IMR-90 (cell line): ENCODE measurements at regions not wholly inside any gene's neighbourhood (a gene's known extent, or its start where the extent isn't known, plus 50 kb on each side); places are given as distances from the start of the nearest gene placed in this dataset.

ENCODE experiments used
- ATAC-seq: fragments of 200-7000 bp; cut with Tn5 transposase; 2 replicates; pipeline ENCODE4 v1.9.1; 2020; ENCODE audit warnings: low read depth, mild to moderate bottlenecking, moderate library complexity
- BruUV-seq: library from RNA; stranded (reverse); fragments of 400-500 nt; replicated peaks from 2 replicates; lab custom pipeline; 2021; lab: Mats Ljungman, UMichigan
- CTCF ChIA-PET: fragments of 300-600 bp; formaldehyde crosslinking; extraction: SDS; loops from one replicate; lab custom pipeline; 2021; ENCODE audit warnings: antibody characterized with exemption; lab: Yijun Ruan, JAX
- POLR2A ChIA-PET: fragments of 300-600 bp; sonication (Branson Sonifier 250); formaldehyde crosslinking; loops from one replicate; lab custom pipeline; 2022; ENCODE audit warnings: antibody characterized with exemption; ENCODE audit not compliant: unreplicated experiment; lab: Charles Lee
- DNase-seq: peaks from one replicate; pipeline ENCODE4 v3.0.0; 2013
- H2AFZ ChIP-seq: replicated peaks from 2 replicates; pipeline ENCODE3; 2013; ENCODE audit warnings: low read length, mild to moderate bottlenecking; ENCODE audit not compliant: poor library complexity
- H2AK5ac ChIP-seq: 2 replicates; pipeline ENCODE4 v1.6.1; 2013; ENCODE audit warnings: low read depth, low read length, inconsistent platforms
- H2AK9ac ChIP-seq: replicated peaks from 2 replicates; pipeline ENCODE3; 2013; ENCODE audit warnings: mild to moderate bottlenecking, low read depth, low read length, moderate library complexity; ENCODE audit not compliant: poor library complexity
- H2BK120ac ChIP-seq: 2 replicates; pipeline ENCODE4 v1.6.1; 2013; ENCODE audit warnings: low read depth, low read length, inconsistent platforms
- H2BK15ac ChIP-seq: 3 replicates; pipeline ENCODE4 v1.6.1; 2013; ENCODE audit warnings: low read depth, low read length, inconsistent platforms
- H2BK20ac ChIP-seq: 2 replicates; pipeline ENCODE4 v1.6.1; 2013; ENCODE audit warnings: low read depth, mild to moderate bottlenecking, inconsistent platforms, low read length, moderate library complexity
- H2BK5ac ChIP-seq: 2 replicates; pipeline ENCODE4 v1.6.1; 2013; ENCODE audit warnings: mild to moderate bottlenecking, low read depth, low read length, inconsistent platforms; ENCODE audit not compliant: poor library complexity, severe bottlenecking
- H3K14ac ChIP-seq: replicated peaks from 2 replicates; pipeline ENCODE4 v1.6.1; 2013; ENCODE audit warnings: low read depth, low read length, inconsistent platforms
- H3K18ac ChIP-seq: 2 replicates; pipeline ENCODE4 v1.6.1; 2013; ENCODE audit warnings: low read depth, low read length, control low read depth
- H3K23ac ChIP-seq: 2 replicates; pipeline ENCODE4 v1.6.1; 2013; ENCODE audit warnings: low read depth, low read length, inconsistent platforms
- H3K27ac ChIP-seq: 2 replicates; pipeline ENCODE4 v1.5.1; 2013; ENCODE audit warnings: mild to moderate bottlenecking, control low read depth, low read length; ENCODE audit not compliant: insufficient read depth
- H3K27me3 ChIP-seq: 2 replicates; pipeline ENCODE4 v1.6.1; 2013; ENCODE audit warnings: low read length; ENCODE audit not compliant: control insufficient read depth, insufficient read depth
- H3K36me3 ChIP-seq: 2 replicates; pipeline ENCODE4 v1.6.1; 2013; ENCODE audit warnings: low read length, mixed read lengths; ENCODE audit not compliant: control insufficient read depth, insufficient read depth
- H3K4ac ChIP-seq: 2 replicates; pipeline ENCODE4 v1.6.1; 2013; ENCODE audit warnings: low read depth, low read length, inconsistent platforms
- H3K4me1 ChIP-seq: 2 replicates; pipeline ENCODE4 v1.6.1; 2013; ENCODE audit warnings: low read length, mixed read lengths; ENCODE audit not compliant: control insufficient read depth, insufficient read depth
- H3K4me2 ChIP-seq: 2 replicates; pipeline ENCODE4 v1.6.1; 2013; ENCODE audit warnings: low read depth, mild to moderate bottlenecking, control low read depth, low read length, moderate library complexity
- H3K4me3 ChIP-seq: 2 replicates; pipeline ENCODE4 v1.5.1; 2013; ENCODE audit warnings: low read depth, mild to moderate bottlenecking, control low read depth, low read length, moderate library complexity; ENCODE audit not compliant: insufficient read depth
- H3K56ac ChIP-seq: 2 replicates; pipeline ENCODE4 v1.6.1; 2013; ENCODE audit warnings: low read length, inconsistent platforms; ENCODE audit not compliant: insufficient read depth; ENCODE audit errors: extremely low read depth
- H3K79me1 ChIP-seq, 2 experiments: 2 replicates each; pipeline ENCODE4 v1.6.1; 2013; ENCODE audit warnings: low read length in 2 of 2, inconsistent platforms in 1 of 2, low read depth in 1 of 2
- H3K9ac ChIP-seq: 2 replicates; pipeline ENCODE4 v1.6.1; 2013; ENCODE audit warnings: low read depth, low read length, control low read depth
- H3K9me1 ChIP-seq: 2 replicates; pipeline ENCODE4 v1.6.1; 2013; ENCODE audit warnings: low read length, inconsistent platforms; ENCODE audit not compliant: insufficient read depth
- H3K9me3 ChIP-seq: 2 replicates; pipeline ENCODE4 v1.6.1; 2013; ENCODE audit warnings: low read length; ENCODE audit not compliant: control insufficient read depth, insufficient read depth
- H4K20me1 ChIP-seq: 2 replicates; pipeline ENCODE4 v1.6.1; 2013; ENCODE audit warnings: low read length, inconsistent platforms; ENCODE audit not compliant: insufficient read depth
- H4K5ac ChIP-seq: 2 replicates; pipeline ENCODE4 v1.6.1; 2013; ENCODE audit warnings: mild to moderate bottlenecking, low read depth, low read length, control low read depth
- H4K8ac ChIP-seq, 2 experiments: 2 replicates each; pipeline ENCODE4 v1.6.1; 2013; ENCODE audit warnings: low read depth in 2 of 2, low read length in 2 of 2, control low read depth in 1 of 2, inconsistent platforms in 1 of 2
- H4K91ac ChIP-seq: 2 replicates; pipeline ENCODE4 v1.6.1; 2013; ENCODE audit warnings: low read depth, low read length, inconsistent platforms; ENCODE audit not compliant: insufficient read depth
- BHLHE40 ChIP-seq: fragments of 150-350 bp; IDR thresholded peaks from 2 replicates; pipeline ENCODE4 v1.6.1; 2016; ENCODE audit warnings: mild to moderate bottlenecking, low read depth, low read length
- CEBPB ChIP-seq: IDR thresholded peaks from 2 replicates; pipeline ENCODE4 v1.6.1; 2012; ENCODE audit warnings: low read depth, low read length, improper control_type of control experiment
- CHD1 ChIP-seq: IDR thresholded peaks from 2 replicates; pipeline ENCODE4 v1.6.1; 2012; ENCODE audit warnings: low read depth, low read length, improper control_type of control experiment
- FOS ChIP-seq: fragments of 150-350 bp; IDR thresholded peaks from 2 replicates; pipeline ENCODE4 v1.6.1; 2016; ENCODE audit warnings: low read depth, low read length
- MAFK ChIP-seq: IDR thresholded peaks from 2 replicates; pipeline ENCODE4 v1.6.1; 2012; ENCODE audit warnings: low read depth, low read length, improper control_type of control experiment
- NFE2L2 ChIP-seq: fragments of 150-350 bp; IDR thresholded peaks from 2 replicates; pipeline ENCODE4 v1.6.1; 2016; ENCODE audit warnings: low read depth, mild to moderate bottlenecking, low read length
- POLR2A ChIP-seq: IDR thresholded peaks from 2 replicates; pipeline ENCODE4 v1.6.1; 2012; ENCODE audit warnings: mild to moderate bottlenecking, low read depth, low read length
- RAD21 ChIP-seq: IDR thresholded peaks from 2 replicates; pipeline ENCODE4 v1.6.1; 2012; ENCODE audit warnings: low read length, improper control_type of control experiment
- RCOR1 ChIP-seq: IDR thresholded peaks from 2 replicates; pipeline ENCODE4 v1.6.1; 2012; ENCODE audit warnings: mild to moderate bottlenecking, low read length, improper control_type of control experiment; ENCODE audit not compliant: insufficient replicate concordance
- RFX5 ChIP-seq: IDR thresholded peaks from 2 replicates; pipeline ENCODE4 v1.8.0; 2012; ENCODE audit warnings: low read depth, mild to moderate bottlenecking, low read length, moderate library complexity
- SMC3 ChIP-seq: fragments of 150-350 bp; IDR thresholded peaks from 2 replicates; pipeline ENCODE4 v1.6.1; 2016; ENCODE audit warnings: low read depth, mild to moderate bottlenecking, antibody characterized with exemption, low read length, moderate library complexity
- USF2 ChIP-seq: fragments of 150-350 bp; IDR thresholded peaks from 2 replicates; pipeline ENCODE4 v1.6.1; 2017; ENCODE audit warnings: mild to moderate bottlenecking, antibody characterized with exemption, low read length, low read depth
- WGBS, 2 experiments: methylation state at CpG; one replicate each; pipeline versions ENCODE4 v1.1.5 to v1.1.7; 2013; ENCODE audit warnings: missing lambda C conversion rate in 2 of 2; ENCODE audit not compliant: insufficient read length in 1 of 2; ENCODE audit errors: extremely low coverage in 2 of 2; 5-methylcytosine and 5-hydroxymethylcytosine counted together
- dilution Hi-C: fragments of 300-500 bp; cut with HindIII; formaldehyde crosslinking; loops from one replicate; pipeline ENCODE4 v1.14.3; 2018; ENCODE audit warnings: low sequenced_read_pairs; ENCODE audit not compliant: unreplicated experiment
- in situ Hi-C: fragments of 300-500 bp; cut with MboI; formaldehyde crosslinking; loops from 3 replicates; pipeline ENCODE4 v1.14.3; 2019; ENCODE audit warnings: low sequenced_read_pairs, inconsistent platforms, mixed read lengths
- intact Hi-C: fragments of 100-400 bp; cut with micrococcal nuclease; formaldehyde crosslinking; loops from 2 replicates; pipeline ENCODE4 v1.10.0; 2022
- TF ChIP-seq, protein P1 (sequence below): fragments of 150-350 bp; IDR thresholded peaks from 2 replicates; pipeline ENCODE4 v1.6.1; 2016; ENCODE audit warnings: low read depth, mild to moderate bottlenecking, low read length, moderate library complexity, borderline replicate concordance
- TF ChIP-seq, protein P2 (sequence below): conservative IDR thresholded peaks from 2 replicates; pipeline ENCODE4 v1.5.1; 2012; ENCODE audit warnings: mild to moderate bottlenecking, low read depth, low read length, improper control_type of control experiment

- H4K91ac ChIP-seq, result no peak overlapping the region
- H4K8ac ChIP-seq, result no peak overlapping the region
- ATAC-seq (no peak), DNase-seq (no peak)
- no peak overlapping the region for H3K18ac ChIP-seq
- no peaks in the 10 kb centered on the region for H3K9me3 ChIP-seq
- no peak overlapping the region for H3K4ac ChIP-seq
- no peak overlapping the region for H2BK5ac ChIP-seq
- no peaks in the 10 kb centered on the region for H3K36me3 ChIP-seq
- no peak overlapping the region for H2AFZ ChIP-seq
- no TSS peak for BruUV-seq
- no peak overlapping the region for H2BK15ac ChIP-seq
- no CpG with 5 or more reads among the region's 3 CpGs for WGBS, 2 experiments
- H3K4me3 ChIP-seq, result no peak overlapping the region
- no peak overlapping the region for H3K4me2 ChIP-seq
- no peak overlapping the region for H4K5ac ChIP-seq
- no peaks in the 10 kb centered on the region for H3K27me3 ChIP-seq
- dilution Hi-C loops (no loop called here), intact Hi-C loops (no loop called here), in situ Hi-C loops (no loop called here)
- TF ChIP-seq RAD21, result no peak
- no peak for TF ChIP-seq MAFK
- no peak for TF ChIP-seq RFX5
- TF ChIP-seq CEBPB, result no peak
- TF ChIP-seq FOS, result no peak
- TF ChIP-seq, protein P1, sequence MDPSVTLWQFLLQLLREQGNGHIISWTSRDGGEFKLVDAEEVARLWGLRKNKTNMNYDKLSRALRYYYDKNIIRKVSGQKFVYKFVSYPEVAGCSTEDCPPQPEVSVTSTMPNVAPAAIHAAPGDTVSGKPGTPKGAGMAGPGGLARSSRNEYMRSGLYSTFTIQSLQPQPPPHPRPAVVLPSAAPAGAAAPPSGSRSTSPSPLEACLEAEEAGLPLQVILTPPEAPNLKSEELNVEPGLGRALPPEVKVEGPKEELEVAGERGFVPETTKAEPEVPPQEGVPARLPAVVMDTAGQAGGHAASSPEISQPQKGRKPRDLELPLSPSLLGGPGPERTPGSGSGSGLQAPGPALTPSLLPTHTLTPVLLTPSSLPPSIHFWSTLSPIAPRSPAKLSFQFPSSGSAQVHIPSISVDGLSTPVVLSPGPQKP, result no peak
- no peak for TF ChIP-seq SMC3
- no peak for TF ChIP-seq BHLHE40
- TF ChIP-seq USF2, result no peak
- TF ChIP-seq, protein P2, sequence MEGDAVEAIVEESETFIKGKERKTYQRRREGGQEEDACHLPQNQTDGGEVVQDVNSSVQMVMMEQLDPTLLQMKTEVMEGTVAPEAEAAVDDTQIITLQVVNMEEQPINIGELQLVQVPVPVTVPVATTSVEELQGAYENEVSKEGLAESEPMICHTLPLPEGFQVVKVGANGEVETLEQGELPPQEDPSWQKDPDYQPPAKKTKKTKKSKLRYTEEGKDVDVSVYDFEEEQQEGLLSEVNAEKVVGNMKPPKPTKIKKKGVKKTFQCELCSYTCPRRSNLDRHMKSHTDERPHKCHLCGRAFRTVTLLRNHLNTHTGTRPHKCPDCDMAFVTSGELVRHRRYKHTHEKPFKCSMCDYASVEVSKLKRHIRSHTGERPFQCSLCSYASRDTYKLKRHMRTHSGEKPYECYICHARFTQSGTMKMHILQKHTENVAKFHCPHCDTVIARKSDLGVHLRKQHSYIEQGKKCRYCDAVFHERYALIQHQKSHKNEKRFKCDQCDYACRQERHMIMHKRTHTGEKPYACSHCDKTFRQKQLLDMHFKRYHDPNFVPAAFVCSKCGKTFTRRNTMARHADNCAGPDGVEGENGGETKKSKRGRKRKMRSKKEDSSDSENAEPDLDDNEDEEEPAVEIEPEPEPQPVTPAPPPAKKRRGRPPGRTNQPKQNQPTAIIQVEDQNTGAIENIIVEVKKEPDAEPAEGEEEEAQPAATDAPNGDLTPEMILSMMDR, result no peak
- no peak for TF ChIP-seq POLR2A
- TF ChIP-seq NFE2L2, result no peak
- no peak for TF ChIP-seq CHD1
- TF ChIP-seq RCOR1, result no peak
- no peaks in the 10 kb centered on the region for H3K9me1 ChIP-seq
- H4K20me1 ChIP-seq, result no peaks in the 10 kb centered on the region
- H2AK5ac ChIP-seq, result no peak overlapping the region
- H3K14ac ChIP-seq, result no peak overlapping the region
- H3K4me1 ChIP-seq, result no peaks in the 10 kb centered on the region
- H3K79me1 ChIP-seq, result no peaks in the 10 kb centered on the region
- no peak overlapping the region for H2BK120ac ChIP-seq
- POLR2A ChIA-PET, result no interaction called here
- H3K23ac ChIP-seq, result no peak overlapping the region
- H3K56ac ChIP-seq, result no peak overlapping the region
- no peak overlapping the region for H3K9ac ChIP-seq
- H3K27ac ChIP-seq, result no peak overlapping the region
- no peak overlapping the region for H2BK20ac ChIP-seq
- CTCF ChIA-PET, result no interaction called here
- H2AK9ac ChIP-seq, result no peak overlapping the region
Observed at GRCh38 chr1:105736349-105736748, 1320.1 kb upstream of the PRMT6 start.
